PC-9 (cell line): ENCODE measurements at regions not wholly inside any gene's neighbourhood (a gene's known extent, or its start where the extent isn't known, plus 50 kb on each side); places are given as distances from the start of the nearest gene placed in this dataset.

Experiments used
- BruUV-seq: library from RNA; stranded (reverse); fragments of 400-500 nt; replicated peaks from 2 replicates; lab custom pipeline; 2021; lab: Mats Ljungman, UMichigan
- CTCF ChIA-PET: fragments of 300-600 bp; sonication (Branson Sonifier 250); formaldehyde crosslinking; loops from one replicate; lab custom pipeline; 2022; ENCODE audit warnings: antibody characterized with exemption; lab: Charles Lee
- POLR2A ChIA-PET: fragments of 300-600 bp; sonication (Branson Sonifier 250); formaldehyde crosslinking; loops from one replicate; lab custom pipeline; 2022; ENCODE audit warnings: antibody characterized with exemption; ENCODE audit not compliant: unreplicated experiment; lab: Charles Lee
- DNase-seq, 2 experiments: peaks; one replicate each; pipeline versions ENCODE4 v3.0.0 to v3.0.0-alpha.2; 2015 to 2022; ENCODE audit warnings: mixed read lengths in 1 of 2
- H2AFZ ChIP-seq: fragments of 200-600 bp; sonication (generic); 2 replicates; pipeline ENCODE4 v1.8.1; 2017; ENCODE audit warnings: antibody characterized with exemption
- H3F3A ChIP-seq: fragments of 200-600 bp; sonication (generic); 2 replicates; pipeline ENCODE4 v1.8.1; 2017; ENCODE audit warnings: antibody characterized with exemption, mild to moderate bottlenecking, low read depth; ENCODE audit not compliant: insufficient read depth
- H3K27ac ChIP-seq: fragments of 200-600 bp; sonication (generic); 2 replicates; pipeline ENCODE4 v1.6.1; 2016; ENCODE audit warnings: mixed run types
- H3K27me3 ChIP-seq: fragments of 200-600 bp; sonication (generic); 2 replicates; pipeline ENCODE4 v1.6.1; 2016; ENCODE audit warnings: low read depth, mixed run types; ENCODE audit not compliant: insufficient read depth
- H3K36me3 ChIP-seq: fragments of 200-600 bp; sonication (generic); 2 replicates; pipeline ENCODE4 v1.6.1; 2016; ENCODE audit warnings: low read depth, mixed run types
- H3K4me1 ChIP-seq: fragments of 200-600 bp; sonication (generic); replicated peaks from 2 replicates; pipeline ENCODE4 v1.6.1; 2016; ENCODE audit warnings: mixed run types; ENCODE audit not compliant: insufficient read depth
- H3K4me2 ChIP-seq: fragments of 200-600 bp; sonication (generic); 2 replicates; pipeline ENCODE4 v1.6.1; 2017; ENCODE audit warnings: mixed run types
- H3K4me3 ChIP-seq: fragments of 200-600 bp; sonication (generic); 2 replicates; pipeline ENCODE4 v1.6.1; 2016; ENCODE audit warnings: mixed run types
- H3K79me2 ChIP-seq: fragments of 200-600 bp; sonication (generic); 2 replicates; pipeline ENCODE4 v1.6.1; 2017; ENCODE audit warnings: low read depth, mixed run types
- H3K9me2 ChIP-seq: fragments of 200-600 bp; sonication (generic); 2 replicates; pipeline ENCODE4 v1.8.1; 2017; ENCODE audit warnings: mild to moderate bottlenecking; ENCODE audit not compliant: insufficient read depth
- H3K9me3 ChIP-seq: fragments of 200-600 bp; sonication (generic); 2 replicates; pipeline ENCODE4 v1.8.1; 2016; ENCODE audit warnings: low read depth; ENCODE audit not compliant: insufficient read depth
- H4K20me1 ChIP-seq: fragments of 200-600 bp; sonication (generic); 2 replicates; pipeline ENCODE4 v1.8.1; 2017; ENCODE audit not compliant: insufficient read depth
- EZH2 ChIP-seq: fragments of 200-600 bp; sonication (generic); IDR thresholded peaks from 2 replicates; pipeline ENCODE4 v1.8.0; 2017; ENCODE audit warnings: antibody characterized with exemption, low read depth
- intact Hi-C: fragments of 100-400 bp; cut with micrococcal nuclease; formaldehyde crosslinking; loops from one replicate; pipeline ENCODE4 v1.10.0; 2022; ENCODE audit not compliant: unreplicated experiment
- TF ChIP-seq, protein P1 (sequence below): fragments of 200-600 bp; sonication (generic); conservative IDR thresholded peaks from 2 replicates; pipeline ENCODE4 v1.6.1; 2017; ENCODE audit warnings: mixed run types, antibody characterized with exemption, mild to moderate bottlenecking, moderate library complexity

DNA sequence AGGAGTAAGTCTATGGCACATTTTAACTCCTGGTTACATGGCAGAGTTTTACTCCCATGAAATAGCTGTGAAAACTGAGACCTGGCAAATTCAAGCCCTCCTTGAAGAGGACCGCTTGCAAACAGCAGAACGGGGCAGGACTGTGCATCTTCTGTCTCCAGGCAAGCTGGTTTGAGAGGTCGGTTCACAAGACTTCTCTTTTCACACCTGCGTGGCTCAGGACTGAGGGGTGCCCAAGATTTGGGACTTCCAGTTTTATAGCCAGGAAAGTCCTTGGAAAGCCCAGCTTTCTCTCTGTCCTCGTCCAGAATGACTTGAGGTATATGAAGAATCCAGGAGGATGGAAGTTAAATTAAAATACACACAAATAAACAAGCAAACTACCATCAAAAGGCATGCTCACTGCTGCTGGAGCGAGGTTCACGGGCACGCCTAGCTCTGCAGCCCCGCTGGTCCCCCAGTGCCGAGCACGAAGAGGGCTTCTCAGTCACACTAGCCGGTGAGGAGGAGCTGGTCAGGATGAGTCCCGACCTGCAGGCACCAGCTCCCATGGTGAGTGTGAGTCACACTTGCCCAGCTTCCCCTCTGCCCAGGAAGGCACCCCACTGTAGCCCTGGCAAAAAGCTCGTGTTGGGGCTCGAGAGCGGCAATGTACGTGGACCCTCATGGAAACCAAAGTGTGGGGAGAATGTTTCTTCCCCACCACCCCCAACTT is 1382.4 kb downstream of the BRD1 start:
- no peaks in the 10 kb centered on the region for H3K4me1 ChIP-seq
- BruUV-seq = no TSS peak

DNA sequence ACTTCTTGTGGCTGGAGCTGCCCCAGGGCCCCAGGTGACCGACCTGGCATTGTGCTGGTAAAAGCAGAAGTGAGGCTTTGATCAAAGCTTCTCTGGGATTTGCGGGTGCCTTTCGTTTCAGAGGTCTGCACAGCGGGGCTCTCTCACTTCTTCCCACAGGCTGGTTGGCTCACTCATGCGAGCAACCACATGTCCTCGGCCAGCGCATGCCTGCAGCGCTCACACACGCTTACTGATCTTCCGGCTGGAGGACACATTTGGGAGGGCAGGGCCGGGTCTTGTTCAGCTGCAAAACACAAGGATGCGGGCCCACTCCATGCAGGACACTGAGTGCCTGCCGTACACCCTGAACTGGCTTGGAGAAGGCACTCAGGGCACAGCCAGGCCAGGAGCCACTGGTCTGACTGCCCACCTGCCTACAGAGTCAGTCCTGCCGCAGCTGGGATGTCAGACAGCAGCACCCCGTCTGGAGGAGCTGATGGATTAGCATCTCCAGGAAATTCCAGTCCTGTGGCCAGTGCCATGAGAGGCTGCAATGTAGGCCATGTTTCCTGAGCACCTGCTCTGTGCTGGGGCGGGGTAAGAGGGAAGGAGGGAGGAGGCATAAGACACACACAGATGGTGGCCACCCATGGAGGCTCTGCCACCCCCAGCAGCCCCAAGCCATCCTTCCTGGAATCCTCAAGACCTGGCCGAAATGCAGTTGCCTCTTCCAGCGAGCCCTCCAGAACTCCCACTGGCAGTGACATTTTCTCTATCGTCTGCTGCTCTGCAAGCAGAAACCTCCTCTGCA is 1383.2 kb downstream of the BRD1 start:
- CTCF ChIA-PET = no interaction called here
- H2AFZ ChIP-seq = no peak overlapping the region
- BruUV-seq = no TSS peak
- no peaks in the 10 kb centered on the region for H3K9me3 ChIP-seq
- intact Hi-C loops = no loop called here
- no peak overlapping the region for H3K4me3 ChIP-seq
- no peaks in the 10 kb centered on the region for H3K79me2 ChIP-seq
- TF ChIP-seq, protein P1, sequence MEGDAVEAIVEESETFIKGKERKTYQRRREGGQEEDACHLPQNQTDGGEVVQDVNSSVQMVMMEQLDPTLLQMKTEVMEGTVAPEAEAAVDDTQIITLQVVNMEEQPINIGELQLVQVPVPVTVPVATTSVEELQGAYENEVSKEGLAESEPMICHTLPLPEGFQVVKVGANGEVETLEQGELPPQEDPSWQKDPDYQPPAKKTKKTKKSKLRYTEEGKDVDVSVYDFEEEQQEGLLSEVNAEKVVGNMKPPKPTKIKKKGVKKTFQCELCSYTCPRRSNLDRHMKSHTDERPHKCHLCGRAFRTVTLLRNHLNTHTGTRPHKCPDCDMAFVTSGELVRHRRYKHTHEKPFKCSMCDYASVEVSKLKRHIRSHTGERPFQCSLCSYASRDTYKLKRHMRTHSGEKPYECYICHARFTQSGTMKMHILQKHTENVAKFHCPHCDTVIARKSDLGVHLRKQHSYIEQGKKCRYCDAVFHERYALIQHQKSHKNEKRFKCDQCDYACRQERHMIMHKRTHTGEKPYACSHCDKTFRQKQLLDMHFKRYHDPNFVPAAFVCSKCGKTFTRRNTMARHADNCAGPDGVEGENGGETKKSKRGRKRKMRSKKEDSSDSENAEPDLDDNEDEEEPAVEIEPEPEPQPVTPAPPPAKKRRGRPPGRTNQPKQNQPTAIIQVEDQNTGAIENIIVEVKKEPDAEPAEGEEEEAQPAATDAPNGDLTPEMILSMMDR = no peak
- no peak for TF ChIP-seq EZH2
- POLR2A ChIA-PET = no interaction called here
- no peak for DNase-seq
- H4K20me1 ChIP-seq = no peaks in the 10 kb centered on the region
- no peak overlapping the region for H3K27ac ChIP-seq
- no peaks in the 10 kb centered on the region for H3K9me2 ChIP-seq
- H3K27me3 ChIP-seq = peaks cover 95% of the 10 kb centered on the region
- no peaks in the 10 kb centered on the region for H3F3A ChIP-seq
- H3K36me3 ChIP-seq = no peaks in the 10 kb centered on the region
- no peaks in the 10 kb centered on the region for H3K4me1 ChIP-seq
- no peak overlapping the region for H3K4me2 ChIP-seq

More for the DNA sequence above, 1382.4 kb downstream of the BRD1 start:
- Histone ChIP-seq H3K9me3 (no peaks in the 10 kb centered on the region), H3K4me3 (no peak overlapping the region), H2AFZ (no peak overlapping the region), H3K27ac (no peak overlapping the region), H3K36me3 (no peaks in the 10 kb centered on the region), H3K27me3 (peaks cover 95% of the 10 kb centered on the region), H3K79me2 (no peaks in the 10 kb centered on the region), H4K20me1 (no peaks in the 10 kb centered on the region), H3K9me2 (no peaks in the 10 kb centered on the region), H3K4me2 (no peak overlapping the region), H3F3A (no peaks in the 10 kb centered on the region)
- ChIA-PET POLR2A (no interaction called here), CTCF (no interaction called here)
- intact Hi-C loops = no loop called here
- TF ChIP-seq, protein P1 = no peak
- TF ChIP-seq EZH2 = no peak
- no peak for DNase-seq

- TF ChIP-seq EZH2 = no peak
- TF ChIP-seq, protein P1 = no peak
- no peak for DNase-seq
- POLR2A ChIA-PET = no interaction called here
- Histone ChIP-seq H3K4me3 (no peak overlapping the region), H3K9me3 (no peaks in the 10 kb centered on the region), H3K79me2 (no peaks in the 10 kb centered on the region), H2AFZ (no peak overlapping the region), H4K20me1 (peaks cover 6% of the 10 kb centered on the region; the same call in 1 of the 2 replicates), H3K27ac (no peak overlapping the region), H3K27me3 (peaks cover 95% of the 10 kb centered on the region), H3F3A (no peaks in the 10 kb centered on the region), H3K4me2 (no peak overlapping the region), H3K9me2 (no peaks in the 10 kb centered on the region), H3K36me3 (no peaks in the 10 kb centered on the region), H3K4me1 (no peaks in the 10 kb centered on the region)
- CTCF ChIA-PET = no interaction called here
- no TSS peak for BruUV-seq
- intact Hi-C loops = no loop called here
Measured at GRCh38 chr22:48443680-48444079, 1384.0 kb downstream of the BRD1 start.
